DND-41 (cell line): ENCODE measurements at regions not wholly inside any gene's neighbourhood (a gene's known extent, or its start where the extent isn't known, plus 50 kb on each side); places are given as distances from the start of the nearest gene placed in this dataset.

ENCODE experiments used
- EZH2 ChIP-seq: IDR thresholded peaks from 3 replicates; pipeline ENCODE4 v1.6.1; 2012; ENCODE audit warnings: borderline replicate concordance, low read depth, mild to moderate bottlenecking, moderate library complexity, low read length, inconsistent platforms; ENCODE audit not compliant: severe bottlenecking
- TF ChIP-seq, protein P1 (sequence below): IDR thresholded peaks from 2 replicates; pipeline ENCODE4 v1.5.1; 2012; ENCODE audit warnings: borderline replicate concordance, low read length, moderate library complexity, mild to moderate bottlenecking; ENCODE audit not compliant: poor library complexity, severe bottlenecking; ENCODE audit errors: extremely low read depth

GRCh38 chr2:16221461-16222010 is 281.2 kb downstream of the MYCN start:
- TF ChIP-seq, protein P1, sequence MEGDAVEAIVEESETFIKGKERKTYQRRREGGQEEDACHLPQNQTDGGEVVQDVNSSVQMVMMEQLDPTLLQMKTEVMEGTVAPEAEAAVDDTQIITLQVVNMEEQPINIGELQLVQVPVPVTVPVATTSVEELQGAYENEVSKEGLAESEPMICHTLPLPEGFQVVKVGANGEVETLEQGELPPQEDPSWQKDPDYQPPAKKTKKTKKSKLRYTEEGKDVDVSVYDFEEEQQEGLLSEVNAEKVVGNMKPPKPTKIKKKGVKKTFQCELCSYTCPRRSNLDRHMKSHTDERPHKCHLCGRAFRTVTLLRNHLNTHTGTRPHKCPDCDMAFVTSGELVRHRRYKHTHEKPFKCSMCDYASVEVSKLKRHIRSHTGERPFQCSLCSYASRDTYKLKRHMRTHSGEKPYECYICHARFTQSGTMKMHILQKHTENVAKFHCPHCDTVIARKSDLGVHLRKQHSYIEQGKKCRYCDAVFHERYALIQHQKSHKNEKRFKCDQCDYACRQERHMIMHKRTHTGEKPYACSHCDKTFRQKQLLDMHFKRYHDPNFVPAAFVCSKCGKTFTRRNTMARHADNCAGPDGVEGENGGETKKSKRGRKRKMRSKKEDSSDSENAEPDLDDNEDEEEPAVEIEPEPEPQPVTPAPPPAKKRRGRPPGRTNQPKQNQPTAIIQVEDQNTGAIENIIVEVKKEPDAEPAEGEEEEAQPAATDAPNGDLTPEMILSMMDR: no peak
- no peak for TF ChIP-seq EZH2
